Stimulated activated CD4-positive, alpha-beta T cell treated with anti-CD3 and anti-CD28 coated beads, Interleukin-1b, Interleukin-23, amount 100 ng/mL, for 48 hours (primary cell): ENCODE measurements at regions not wholly inside any gene's neighbourhood (a gene's known extent, or its start where the extent isn't known, plus 50 kb on each side); places are given as distances from the start of the nearest gene placed in this dataset.
"Not testable (repeated sequence)": the region's sequence is repeated elsewhere in the genome, so short reads cannot be mapped to it uniquely, and the experiment has no call there.

Experiments
- DNase-seq: peaks from one replicate; pipeline ENCODE4 v3.0.0-alpha.2; 2020

- DNase-seq = no peak
Observed at GRCh38 chr2:21740484-21740883, 616.7 kb downstream of the TDRD15 start.

- no peak for DNase-seq
Observed at GRCh38 chr2:21746499-21746898, 622.7 kb downstream of the TDRD15 start.

GRCh38 chr2:21748501-21748900, 624.7 kb downstream of the TDRD15 start:
- no peak for DNase-seq

- DNase-seq = no peak
Observed at GRCh38 chr2:21754164-21754788, 630.5 kb downstream of the TDRD15 start.

- no peak for DNase-seq
Observed at GRCh38 chr2:21757805-21758430, 634.1 kb downstream of the TDRD15 start.

GRCh38 chr2:21759819-21760218, 636.1 kb downstream of the TDRD15 start:
- no peak for DNase-seq

GRCh38 chr2:21761361-21761760, 637.6 kb downstream of the TDRD15 start:
- no peak for DNase-seq

GRCh38 chr2:21763501-21763900, 639.7 kb downstream of the TDRD15 start:
- no peak for DNase-seq

GRCh38 chr2:21770787-21771186, 647.0 kb downstream of the TDRD15 start:
- DNase-seq = no peak

- DNase-seq = no peak
Observed at GRCh38 chr2:21772624-21773023, 648.9 kb downstream of the TDRD15 start.

GRCh38 chr2:21773168-21773567, 649.4 kb downstream of the TDRD15 start:
- no peak for DNase-seq

- no peak for DNase-seq
Observed at GRCh38 chr2:21774691-21775368, 651.1 kb downstream of the TDRD15 start.

- DNase-seq = no peak
Observed at GRCh38 chr2:21779786-21780185, 656.0 kb downstream of the TDRD15 start.

GRCh38 chr2:21781962-21782361, 658.2 kb downstream of the TDRD15 start:
- no peak for DNase-seq

GRCh38 chr2:21782866-21783265, 659.1 kb downstream of the TDRD15 start:
- DNase-seq = no peak

- no peak for DNase-seq
Observed at GRCh38 chr2:21787941-21788340, 664.2 kb downstream of the TDRD15 start.

GRCh38 chr2:21790311-21790710, 666.5 kb downstream of the TDRD15 start:
- DNase-seq = not testable (repeated sequence)

GRCh38 chr2:21792571-21792970, 668.8 kb downstream of the TDRD15 start:
- DNase-seq = no peak

GRCh38 chr2:21793461-21793860, 669.7 kb downstream of the TDRD15 start:
- no peak for DNase-seq

- DNase-seq = no peak
Observed at GRCh38 chr2:21794611-21795010, 670.8 kb downstream of the TDRD15 start.

GRCh38 chr2:21800356-21800755, 676.6 kb downstream of the TDRD15 start:
- DNase-seq = no peak

GRCh38 chr2:21803550-21803949, 679.8 kb downstream of the TDRD15 start:
- no peak for DNase-seq

GRCh38 chr2:21804151-21804550, 680.4 kb downstream of the TDRD15 start:
- DNase-seq = no peak

GRCh38 chr2:21811541-21811940, 687.8 kb downstream of the TDRD15 start:
- DNase-seq = no peak
